NCI-H82 treated with DMSO at 0.1 percent for 48 hours (cell line): ENCODE measurements at regions not wholly inside any gene's neighbourhood (a gene's known extent, or its start where the extent isn't known, plus 50 kb on each side); places are given as distances from the start of the nearest gene placed in this dataset.
"Not testable (repeated sequence)": the region's sequence is repeated elsewhere in the genome, so short reads cannot be mapped to it uniquely, and the experiment has no call there.

Source experiments
- DNase-seq: peaks from one replicate; lab custom pipeline; 2025; ENCODE audit not compliant: unreplicated experiment; lab: John Stamatoyannopoulos, UW

GRCh38 chr2:166831930-166832329 lies 56.4 kb upstream of the XIRP2 start:
- no peak for DNase-seq

- no peak for DNase-seq
Observed at GRCh38 chr2:166825914-166826313, 62.4 kb upstream of the XIRP2 start.

DNA sequence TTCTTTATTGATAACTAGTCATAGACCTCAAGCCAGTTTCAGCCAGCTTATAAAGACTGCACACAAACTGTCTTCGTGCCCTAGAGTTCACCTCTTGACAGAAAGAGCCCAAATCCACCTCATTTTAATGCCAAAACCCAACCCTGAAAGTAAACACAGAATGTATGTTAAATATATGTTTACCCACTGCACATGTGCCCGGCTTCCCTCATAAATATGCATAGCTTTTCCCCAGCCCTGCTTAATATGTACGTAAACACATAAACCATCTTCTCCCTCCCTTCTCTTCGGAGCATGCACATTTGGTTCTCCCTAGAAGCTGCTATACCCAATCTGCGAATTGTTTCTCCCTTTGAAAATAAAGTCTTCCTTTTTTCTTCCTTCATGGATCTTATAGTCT lies 73.9 kb upstream of the XIRP2 start:
- DNase-seq = no peak

DNA sequence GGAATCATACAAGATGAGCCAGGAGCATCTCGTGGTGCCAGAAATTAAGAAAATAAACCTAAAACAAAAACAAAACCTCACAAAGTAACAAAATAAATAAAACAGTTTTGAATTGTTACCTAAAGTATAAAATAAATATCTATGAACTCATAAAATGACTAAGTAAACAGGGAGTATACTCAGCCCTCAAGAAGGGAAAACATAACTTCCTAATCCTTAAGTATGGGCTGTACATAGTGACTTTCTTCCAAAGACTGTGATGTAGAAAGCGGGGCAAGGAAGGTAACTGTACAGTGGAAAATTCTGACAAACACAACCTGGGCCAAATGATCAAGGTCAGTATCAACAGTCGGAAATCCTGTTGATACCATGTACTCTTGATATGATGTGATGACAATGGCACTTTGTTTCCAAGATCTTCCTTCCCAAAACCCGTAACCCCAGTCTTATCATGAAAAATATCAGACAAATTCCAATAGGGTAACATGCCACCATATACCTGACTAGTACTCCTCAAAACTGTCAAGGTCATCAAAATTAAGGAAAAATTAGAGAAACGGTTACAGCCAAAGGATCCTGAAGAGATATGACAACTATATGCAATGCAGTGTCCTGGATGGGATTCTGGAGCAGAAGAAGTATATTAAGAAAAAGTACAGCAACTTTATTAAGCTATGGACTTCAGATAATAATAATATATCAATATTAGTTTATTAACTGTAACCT lies 76.0 kb upstream of the XIRP2 start:
- no peak for DNase-seq

DNA sequence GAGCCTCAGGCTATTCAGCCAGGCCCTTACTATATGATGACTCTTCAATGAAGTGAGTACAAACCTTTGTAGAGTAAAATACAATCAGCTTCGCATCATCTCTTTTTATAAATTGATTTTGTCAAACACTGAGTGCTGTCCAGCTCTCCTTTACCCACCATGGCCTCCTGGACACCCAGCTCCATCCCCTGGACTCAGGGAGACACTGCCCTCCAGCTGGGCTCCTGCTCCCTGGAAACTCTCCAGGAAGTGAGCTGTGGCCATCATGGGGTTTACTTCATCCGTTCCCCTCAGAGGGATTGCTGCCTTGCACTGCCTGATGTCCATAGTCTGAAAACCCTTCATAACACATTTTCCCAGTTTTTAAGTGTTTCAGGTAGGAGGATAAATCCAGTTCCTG lies 82.5 kb upstream of the XIRP2 start:
- no peak for DNase-seq

DNA sequence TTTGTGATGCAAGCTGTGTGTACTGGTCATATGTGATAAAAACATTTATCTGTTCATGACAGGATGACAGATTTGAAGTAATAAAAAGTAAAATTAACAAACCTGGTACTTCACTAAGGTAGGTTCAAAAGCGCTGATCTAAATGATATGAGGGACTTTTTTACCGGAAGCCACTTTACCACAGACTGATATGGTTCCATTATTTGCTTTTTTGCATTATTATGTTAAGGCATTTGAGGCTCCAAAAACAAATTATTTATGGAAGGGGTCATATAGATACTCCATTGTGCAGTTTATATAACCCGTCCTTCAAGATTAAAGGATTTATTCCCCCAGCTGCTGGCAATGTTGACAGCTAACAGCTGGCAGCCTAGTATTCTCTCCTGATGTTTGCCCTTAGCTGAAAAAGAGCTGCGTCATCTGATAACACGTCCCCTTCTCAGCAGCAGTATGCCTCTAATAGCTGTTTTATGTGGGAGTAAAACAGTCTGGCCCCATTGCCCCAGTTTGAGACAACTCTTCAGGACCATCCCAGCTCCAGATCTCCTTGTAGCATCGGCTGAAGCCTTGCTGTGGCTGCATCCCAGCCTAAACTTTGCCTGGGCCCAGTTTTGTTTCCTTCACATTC lies 84.8 kb upstream of the XIRP2 start:
- DNase-seq = peak; percentile 4

GRCh38 chr2:166802475-166802874 lies 85.8 kb upstream of the XIRP2 start:
- DNase-seq = no peak

- no peak for DNase-seq
Observed at GRCh38 chr2:166792808-166793207, 95.5 kb upstream of the XIRP2 start.

GRCh38 chr2:166786707-166787106 lies 101.6 kb upstream of the XIRP2 start:
- no peak for DNase-seq

DNA sequence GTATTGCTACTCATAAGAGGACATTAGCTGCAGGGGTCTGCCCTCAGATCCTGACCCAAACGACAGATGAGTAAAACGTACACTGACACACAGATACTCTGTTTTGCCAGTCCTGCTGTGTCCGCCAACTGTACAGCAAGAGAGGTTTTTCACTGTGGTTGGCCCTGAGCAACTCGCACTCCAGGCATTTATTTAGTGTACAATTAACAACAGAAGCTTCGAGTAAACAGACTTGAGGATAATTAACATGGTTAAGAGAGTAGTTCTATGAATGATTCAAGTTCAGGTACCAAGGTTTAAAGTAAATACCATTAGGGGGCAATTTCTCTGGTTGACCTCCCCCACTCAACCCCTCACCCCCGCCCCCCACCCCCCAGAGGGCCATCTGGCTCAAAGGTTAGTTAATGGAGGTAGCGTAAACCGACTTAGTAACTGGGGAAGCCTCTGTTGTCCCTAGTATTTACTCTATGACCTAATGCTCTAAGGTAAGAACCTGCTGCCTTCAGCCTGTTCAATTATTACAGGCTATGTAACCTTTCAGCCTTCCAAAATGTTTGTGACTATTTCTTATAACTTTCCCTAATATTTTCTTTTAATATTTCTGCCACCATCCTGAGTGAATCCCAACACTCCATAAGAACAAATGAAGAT lies 103.9 kb upstream of the XIRP2 start:
- DNase-seq = peak; percentile 90

- no peak for DNase-seq
Observed at GRCh38 chr2:166775176-166775575, 113.1 kb upstream of the XIRP2 start.

DNA sequence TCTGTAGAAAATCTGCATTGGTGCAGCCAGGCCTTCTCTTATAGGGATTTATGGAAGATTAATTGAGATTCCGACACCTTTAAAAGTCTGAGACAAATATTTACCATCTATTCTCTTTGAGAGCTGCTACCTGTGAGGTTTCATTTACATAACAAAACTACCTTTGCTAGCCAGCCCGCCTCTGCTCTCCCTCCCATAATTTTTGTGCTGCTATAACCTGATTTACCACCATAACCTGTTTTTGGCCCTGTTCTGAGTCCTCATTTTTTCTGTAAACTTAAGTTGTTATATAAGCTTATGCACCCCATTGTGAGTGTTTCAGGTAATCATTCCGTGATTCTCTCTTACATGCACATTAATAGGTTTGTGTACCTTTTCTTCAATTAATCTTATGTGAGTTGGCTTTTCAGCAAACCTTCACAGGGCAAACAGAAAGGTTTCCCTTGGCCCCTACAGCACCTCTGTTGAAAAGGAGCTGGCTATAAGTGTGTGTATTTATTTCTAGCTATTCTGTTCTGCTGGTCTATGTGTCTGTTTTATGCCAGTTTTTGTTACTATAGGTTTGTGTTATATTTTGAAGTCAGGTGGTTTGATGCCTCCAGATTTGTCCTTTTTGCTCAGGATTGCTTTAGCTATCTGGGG lies 114.9 kb upstream of the XIRP2 start:
- DNase-seq = no peak

GRCh38 chr2:166768393-166769123 lies 119.7 kb upstream of the XIRP2 start:
- DNase-seq = no peak

DNA sequence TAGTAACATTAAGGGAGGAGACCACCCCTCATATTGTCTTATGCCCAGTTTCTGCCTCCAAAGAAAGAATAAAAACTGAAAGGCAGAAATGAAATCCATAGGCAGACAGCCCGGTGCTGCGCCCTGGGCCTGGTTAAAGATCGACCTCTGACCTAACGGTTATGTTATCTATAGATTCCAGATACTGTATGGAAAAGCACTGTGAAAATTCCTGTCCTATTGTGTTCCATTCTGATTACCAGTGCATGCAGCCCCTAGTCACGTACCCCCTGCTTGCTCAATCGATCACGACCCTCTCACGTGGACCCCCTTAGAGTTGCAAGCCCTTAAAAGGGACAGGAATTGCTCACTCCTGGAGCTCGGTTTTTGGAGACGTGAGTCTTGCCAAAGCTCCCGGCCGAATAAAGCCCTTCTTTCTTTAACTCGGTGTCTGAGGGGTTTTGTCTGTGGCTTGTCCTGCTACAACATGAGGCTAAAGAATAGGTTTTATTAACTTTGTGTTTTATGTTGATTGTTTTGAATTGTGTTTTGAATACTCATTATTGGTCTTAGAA lies 121.4 kb upstream of the XIRP2 start:
- not testable (repeated sequence) for DNase-seq

DNA sequence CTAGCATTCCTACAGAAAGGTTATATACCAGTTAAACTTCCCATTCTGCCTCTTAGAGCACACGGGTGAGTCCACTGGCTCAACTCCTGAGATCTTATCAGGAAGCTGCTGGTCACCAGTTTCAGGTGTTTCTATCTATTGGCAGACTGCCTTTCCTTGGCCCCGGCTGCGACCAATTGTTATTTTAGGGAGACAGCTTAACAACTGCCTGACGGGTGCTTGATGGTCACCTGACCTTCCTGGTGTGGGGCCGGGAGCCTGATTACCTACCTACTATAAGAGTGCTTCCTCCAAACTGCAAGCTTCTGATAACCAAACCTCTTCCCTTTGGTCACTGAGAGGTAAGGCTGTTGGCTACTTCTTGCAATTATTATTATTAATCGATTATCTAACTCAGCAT lies 122.1 kb upstream of the XIRP2 start:
- DNase-seq = no peak

GRCh38 chr2:166765141-166765540 lies 123.1 kb upstream of the XIRP2 start:
- no peak for DNase-seq

DNA sequence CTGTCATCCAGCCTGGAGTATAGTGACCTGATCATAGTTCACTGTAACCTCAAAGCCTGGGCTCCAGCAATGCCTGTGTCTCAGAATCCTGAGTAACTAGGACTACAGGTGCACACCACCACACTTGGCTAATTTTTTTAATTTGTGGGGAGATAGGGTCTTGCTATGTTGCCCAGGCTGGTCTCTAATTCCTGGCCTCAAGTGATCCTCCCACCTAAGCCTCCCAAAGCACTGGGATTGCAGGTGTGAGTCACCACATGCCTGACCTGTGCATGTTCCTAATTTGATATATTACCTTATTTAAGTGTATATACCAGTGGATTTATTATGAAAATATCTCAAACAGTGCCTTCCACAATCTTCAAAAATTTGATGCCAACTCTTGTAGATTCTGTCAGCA lies 123.6 kb upstream of the XIRP2 start:
- no peak for DNase-seq

GRCh38 chr2:166764216-166764615 lies 124.1 kb upstream of the XIRP2 start:
- DNase-seq = no peak

DNA sequence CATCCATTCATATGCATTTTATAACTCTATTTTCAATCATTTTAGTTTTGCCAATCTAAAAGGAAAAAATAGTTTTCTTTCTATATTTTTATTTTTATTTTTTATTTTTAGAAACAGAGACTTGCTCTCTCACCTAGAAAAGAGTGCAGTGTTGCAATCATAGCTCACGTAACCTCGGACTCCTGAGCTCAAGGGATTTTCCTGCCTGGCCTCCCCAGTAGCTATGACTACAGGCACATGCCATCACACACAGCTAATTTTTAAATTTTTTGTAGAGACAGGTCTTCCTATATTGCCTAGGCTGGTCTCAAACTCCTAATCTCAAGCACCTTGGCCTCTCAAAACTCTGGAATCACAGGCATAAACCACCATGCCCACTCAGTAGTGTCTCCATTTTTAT lies 125.5 kb upstream of the XIRP2 start:
- DNase-seq = no peak

- DNase-seq = no peak
Observed at GRCh38 chr2:166758956-166759355, 129.3 kb upstream of the XIRP2 start.

DNA sequence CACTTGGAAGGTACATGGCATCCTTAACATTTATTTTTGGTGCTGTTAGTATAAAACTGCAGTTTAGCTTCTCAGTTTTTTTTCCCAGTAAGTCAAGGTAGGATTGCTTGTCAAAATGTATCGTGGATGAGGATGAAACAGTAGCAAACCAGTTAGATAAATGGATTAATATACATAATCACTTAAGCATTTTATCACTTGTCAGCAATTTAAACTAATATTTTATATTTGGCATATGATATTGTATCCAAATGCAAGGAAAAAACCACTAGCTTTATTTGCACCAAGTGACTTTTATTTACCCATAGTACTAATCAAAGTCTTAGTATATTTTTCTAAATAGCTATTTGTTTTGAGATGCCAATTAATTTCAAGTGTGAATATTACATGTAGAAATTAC lies 137.7 kb upstream of the XIRP2 start:
- no peak for DNase-seq
